ENCODE measurements at regions not wholly inside any gene's neighbourhood (a gene's known extent, or its start where the extent isn't known, plus 50 kb on each side); places are given as distances from the start of the nearest gene placed in this dataset.
"Not testable (repeated sequence)": the region's sequence is repeated elsewhere in the genome, so short reads cannot be mapped to it uniquely, and the experiment has no call there.

- CTCF ChIA-PET = interaction anchor here (1.0 kb wide), 2 partner anchors 12 to 709 kb away, joined by 3 read pairs; no protein-coding TSS in a partner anchor
- no peak overlapping the region for H3K4me3 ChIP-seq (ENCODE audit: low read depth, low read length)
- DNase-seq (ENCODE audit: low read depth, low spot score) = no peak
- no peak for TF ChIP-seq CTCF (IDR thresholded peaks at IDR 0.05; ENCODE audit: insufficient read depth, low read length, missing control alignments)
- POLR2A ChIA-PET = no interaction called here
Measured at GRCh38 chr9:108052431-108053080, 563.0 kb upstream of the KLF4 start.

GRCh38 chr9:108050894-108051293 is 561.3 kb upstream of the KLF4 start:
- no peak for DNase-seq (ENCODE audit: low read depth, low spot score)
- H3K4me3 ChIP-seq (ENCODE audit: low read depth, low read length) = no peak overlapping the region
- no peak for TF ChIP-seq CTCF (IDR thresholded peaks at IDR 0.05; ENCODE audit: insufficient read depth, low read length, missing control alignments)
- POLR2A ChIA-PET = no interaction called here
- CTCF ChIA-PET = interaction anchor here (1.2 kb wide), 1 partner anchor 31 kb away, joined by 3 read pairs; no protein-coding TSS in a partner anchor

GRCh38 chr9:108049671-108050494 is 560.3 kb upstream of the KLF4 start:
- POLR2A ChIA-PET = no interaction called here
- TF ChIP-seq CTCF (IDR thresholded peaks at IDR 0.05; ENCODE audit: insufficient read depth, low read length, missing control alignments) = no peak
- CTCF ChIA-PET = no interaction called here
- no peak for DNase-seq (ENCODE audit: low read depth, low spot score)
- H3K4me3 ChIP-seq (ENCODE audit: low read depth, low read length) = no peak overlapping the region

- DNase-seq (ENCODE audit: low read depth, low spot score) = peak; percentile 78
- no peak overlapping the region for H3K4me3 ChIP-seq (ENCODE audit: low read depth, low read length)
- ChIA-PET POLR2A (no interaction called here), CTCF (no interaction called here)
- no peak for TF ChIP-seq CTCF (IDR thresholded peaks at IDR 0.05; ENCODE audit: insufficient read depth, low read length, missing control alignments)
Measured at GRCh38 chr9:108049026-108049607, 559.5 kb upstream of the KLF4 start.

GRCh38 chr9:108048406-108049025 is 558.9 kb upstream of the KLF4 start:
- TF ChIP-seq CTCF (IDR thresholded peaks at IDR 0.05; ENCODE audit: insufficient read depth, low read length, missing control alignments) = no peak
- no peak for DNase-seq (ENCODE audit: low read depth, low spot score)
- H3K4me3 ChIP-seq (ENCODE audit: low read depth, low read length) = no peak overlapping the region
- POLR2A ChIA-PET = no interaction called here
- CTCF ChIA-PET = no interaction called here

GRCh38 chr9:108047777-108048176 is 558.2 kb upstream of the KLF4 start:
- CTCF ChIA-PET; DNase-seq (ENCODE audit: low read depth, low spot score); H3K4me3 ChIP-seq (ENCODE audit: low read depth, low read length); POLR2A ChIA-PET: not testable (repeated sequence)
